ENCODE measurements at regions not wholly inside any gene's neighbourhood (a gene's known extent, or its start where the extent isn't known, plus 50 kb on each side); places are given as distances from the start of the nearest gene placed in this dataset.

- no peak overlapping the region for H3K4me3 Mint-ChIP-seq
- H3K27ac Mint-ChIP-seq: no peak overlapping the region
- no peak for ATAC-seq
- no peaks in the 10 kb centered on the region for H3K36me3 Mint-ChIP-seq (ENCODE audit: low read depth)
- no peak for DNase-seq
- no peaks in the 10 kb centered on the region for H3K4me1 Mint-ChIP-seq
- no peaks in the 10 kb centered on the region for H3K9me3 ChIP-seq (ENCODE audit: control insufficient read depth, low read length, poor library complexity, severe bottlenecking)
- no peaks in the 10 kb centered on the region for H3K27me3 Mint-ChIP-seq
These were observed 327.0 kb upstream of the SEMA6D start for GRCh38 chr15:47390208-47390765.

DNA sequence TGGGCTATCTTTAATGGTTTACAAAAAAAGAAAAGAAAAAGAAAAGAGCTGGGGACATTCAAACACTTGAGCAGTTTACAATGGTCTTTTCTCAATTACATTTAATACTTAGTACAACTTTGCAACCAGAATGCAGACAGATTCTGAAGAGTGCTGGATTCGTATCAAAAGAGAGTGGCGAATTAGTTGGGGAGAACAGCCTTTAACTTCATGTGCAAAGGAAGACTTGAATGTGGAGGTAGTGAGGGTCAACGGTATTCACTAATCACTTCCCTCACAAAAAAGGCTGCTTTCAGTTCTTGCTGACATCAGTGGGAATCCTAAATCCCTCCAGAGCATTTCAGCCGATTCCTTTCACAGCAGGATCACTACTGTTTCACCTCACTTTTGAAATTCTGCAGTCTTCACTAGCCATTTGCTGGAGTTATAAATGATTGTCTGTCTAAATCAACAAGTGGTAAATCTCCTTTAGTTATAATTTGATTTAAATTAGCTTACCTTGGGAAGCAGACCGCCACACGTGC, 323.0 kb upstream of the SEMA6D start:
- DNase-seq: no peak
- Mint-ChIP-seq H3K27me3 (no peaks in the 10 kb centered on the region), H3K27ac (no peak overlapping the region), H3K4me3 (no peak overlapping the region), H3K4me1 (no peaks in the 10 kb centered on the region), H3K36me3 (ENCODE audit: low read depth) (no peaks in the 10 kb centered on the region)
- ATAC-seq: no peak
- H3K9me3 ChIP-seq (ENCODE audit: control insufficient read depth, low read length, poor library complexity, severe bottlenecking): no peaks in the 10 kb centered on the region

DNA sequence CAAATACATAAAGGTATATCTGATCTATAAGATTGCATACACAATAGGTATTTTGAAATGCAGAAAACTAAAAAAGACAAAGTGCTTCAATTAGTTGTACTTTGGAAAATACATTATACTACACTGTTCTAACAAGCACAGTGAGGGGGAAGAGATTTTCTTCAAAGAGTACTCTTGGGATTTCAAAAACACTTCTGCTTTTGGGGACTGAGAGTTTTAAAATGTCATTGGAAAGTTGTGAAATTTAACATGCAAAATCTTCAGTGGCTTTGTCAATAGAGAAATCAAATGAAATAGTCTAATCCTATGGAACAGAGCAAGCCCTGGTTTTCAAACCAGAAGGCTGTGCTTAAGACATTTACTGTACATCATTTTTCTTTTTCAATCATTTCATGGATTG, 322.2 kb upstream of the SEMA6D start:
- no peaks in the 10 kb centered on the region for H3K4me1 Mint-ChIP-seq
- no peak for ATAC-seq
- no peak overlapping the region for H3K4me3 Mint-ChIP-seq
- no peaks in the 10 kb centered on the region for H3K36me3 Mint-ChIP-seq (ENCODE audit: low read depth)
- DNase-seq: no peak
- H3K9me3 ChIP-seq (ENCODE audit: control insufficient read depth, low read length, poor library complexity, severe bottlenecking): no peaks in the 10 kb centered on the region
- no peaks in the 10 kb centered on the region for H3K27me3 Mint-ChIP-seq
- H3K27ac Mint-ChIP-seq: no peak overlapping the region

GRCh38 chr15:47397655-47398054, 319.6 kb upstream of the SEMA6D start:
- no peak overlapping the region for H3K4me3 Mint-ChIP-seq
- H3K27me3 Mint-ChIP-seq: no peaks in the 10 kb centered on the region
- ATAC-seq: no peak
- no peak for DNase-seq
- no peaks in the 10 kb centered on the region for H3K36me3 Mint-ChIP-seq (ENCODE audit: low read depth)
- H3K4me1 Mint-ChIP-seq: no peaks in the 10 kb centered on the region
- H3K9me3 ChIP-seq (ENCODE audit: control insufficient read depth, low read length, poor library complexity, severe bottlenecking): no peaks in the 10 kb centered on the region
- no peak overlapping the region for H3K27ac Mint-ChIP-seq

- H3K9me3 ChIP-seq (ENCODE audit: control insufficient read depth, low read length, poor library complexity, severe bottlenecking): no peaks in the 10 kb centered on the region
- H3K36me3 Mint-ChIP-seq (ENCODE audit: low read depth): no peaks in the 10 kb centered on the region
- ATAC-seq (no peak), DNase-seq (no peak)
- no peaks in the 10 kb centered on the region for H3K27me3 Mint-ChIP-seq
- H3K4me1 Mint-ChIP-seq: no peaks in the 10 kb centered on the region
- H3K27ac Mint-ChIP-seq: no peak overlapping the region
- H3K4me3 Mint-ChIP-seq: no peak overlapping the region
These were observed 319.2 kb upstream of the SEMA6D start for GRCh38 chr15:47398132-47398531.

- Mint-ChIP-seq H3K27me3 (no peaks in the 10 kb centered on the region), H3K4me1 (no peaks in the 10 kb centered on the region), H3K36me3 (ENCODE audit: low read depth) (no peaks in the 10 kb centered on the region), H3K27ac (no peak overlapping the region), H3K4me3 (no peak overlapping the region)
- ATAC-seq (no peak), DNase-seq (no peak)
- H3K9me3 ChIP-seq (ENCODE audit: control insufficient read depth, low read length, poor library complexity, severe bottlenecking): no peaks in the 10 kb centered on the region
These were observed 318.7 kb upstream of the SEMA6D start for GRCh38 chr15:47398594-47398993.

DNA sequence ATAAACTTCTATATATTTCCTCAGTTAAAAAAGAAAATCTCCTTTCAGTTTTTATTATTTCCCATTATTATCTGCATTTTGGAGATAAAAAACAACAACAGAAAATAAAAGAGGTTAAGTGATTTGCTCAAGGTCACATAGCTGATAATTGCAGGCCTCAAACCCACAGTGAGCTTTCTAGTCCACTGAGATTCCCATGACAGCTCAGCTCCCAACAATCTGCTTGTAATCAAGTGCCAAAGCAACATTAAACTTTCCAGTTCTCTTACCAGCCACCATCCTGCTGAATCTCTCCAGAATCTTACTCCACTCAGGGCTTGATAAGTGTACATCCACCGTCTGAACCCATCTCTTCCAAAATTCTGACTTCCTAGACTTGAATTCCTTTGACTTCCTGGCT, 318.2 kb upstream of the SEMA6D start:
- no peak for ATAC-seq
- no peak overlapping the region for H3K4me3 Mint-ChIP-seq
- H3K4me1 Mint-ChIP-seq: no peaks in the 10 kb centered on the region
- no peaks in the 10 kb centered on the region for H3K9me3 ChIP-seq (ENCODE audit: control insufficient read depth, low read length, poor library complexity, severe bottlenecking)
- H3K27me3 Mint-ChIP-seq: no peaks in the 10 kb centered on the region
- no peak for DNase-seq
- H3K36me3 Mint-ChIP-seq (ENCODE audit: low read depth): no peaks in the 10 kb centered on the region
- H3K27ac Mint-ChIP-seq: no peak overlapping the region

GRCh38 chr15:47400603-47401002, 316.7 kb upstream of the SEMA6D start:
- no peaks in the 10 kb centered on the region for H3K27me3 Mint-ChIP-seq
- H3K9me3 ChIP-seq (ENCODE audit: control insufficient read depth, low read length, poor library complexity, severe bottlenecking): no peaks in the 10 kb centered on the region
- no peak overlapping the region for H3K27ac Mint-ChIP-seq
- DNase-seq: no peak
- H3K4me3 Mint-ChIP-seq: no peak overlapping the region
- H3K36me3 Mint-ChIP-seq (ENCODE audit: low read depth): no peaks in the 10 kb centered on the region
- ATAC-seq: no peak
- no peaks in the 10 kb centered on the region for H3K4me1 Mint-ChIP-seq

GRCh38 chr15:47401427-47401826, 315.9 kb upstream of the SEMA6D start:
- no peaks in the 10 kb centered on the region for H3K36me3 Mint-ChIP-seq (ENCODE audit: low read depth)
- H3K27me3 Mint-ChIP-seq: no peaks in the 10 kb centered on the region
- no peaks in the 10 kb centered on the region for H3K4me1 Mint-ChIP-seq
- no peak overlapping the region for H3K4me3 Mint-ChIP-seq
- DNase-seq: no peak
- H3K9me3 ChIP-seq (ENCODE audit: control insufficient read depth, low read length, poor library complexity, severe bottlenecking): no peaks in the 10 kb centered on the region
- no peak overlapping the region for H3K27ac Mint-ChIP-seq
- ATAC-seq: no peak

- Mint-ChIP-seq H3K4me3 (no peak overlapping the region), H3K36me3 (ENCODE audit: low read depth) (no peaks in the 10 kb centered on the region), H3K4me1 (no peaks in the 10 kb centered on the region), H3K27ac (no peak overlapping the region), H3K27me3 (no peaks in the 10 kb centered on the region)
- ATAC-seq (no peak), DNase-seq (no peak)
- no peaks in the 10 kb centered on the region for H3K9me3 ChIP-seq (ENCODE audit: control insufficient read depth, low read length, poor library complexity, severe bottlenecking)
These were observed 314.5 kb upstream of the SEMA6D start for GRCh38 chr15:47402829-47403228.

DNA sequence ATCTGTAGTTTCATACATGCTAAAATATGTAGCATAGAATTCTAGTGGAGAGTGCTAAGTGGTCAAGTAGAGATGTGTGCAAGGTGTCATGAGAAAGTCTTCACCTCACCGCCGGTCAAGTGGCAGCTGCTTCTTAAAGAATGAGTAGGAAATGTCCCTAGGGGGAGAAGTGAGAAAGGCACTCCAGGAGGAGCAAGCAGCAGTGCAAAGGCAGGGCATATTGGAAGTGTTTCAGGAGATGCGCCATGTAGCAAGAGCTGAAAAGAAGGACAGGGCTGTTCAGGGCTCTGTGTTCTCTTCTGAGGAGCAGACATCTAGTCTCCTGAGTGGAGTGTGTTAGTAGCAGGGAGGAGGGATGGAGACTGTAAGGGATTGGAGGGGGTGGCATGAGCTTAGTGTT, 312.4 kb upstream of the SEMA6D start:
- DNase-seq: no peak
- no peak for ATAC-seq
- no peaks in the 10 kb centered on the region for H3K9me3 ChIP-seq (ENCODE audit: control insufficient read depth, low read length, poor library complexity, severe bottlenecking)
- Mint-ChIP-seq H3K36me3 (ENCODE audit: low read depth) (no peaks in the 10 kb centered on the region), H3K4me1 (no peaks in the 10 kb centered on the region), H3K27ac (no peak overlapping the region), H3K27me3 (no peaks in the 10 kb centered on the region), H3K4me3 (no peak overlapping the region)

DNA sequence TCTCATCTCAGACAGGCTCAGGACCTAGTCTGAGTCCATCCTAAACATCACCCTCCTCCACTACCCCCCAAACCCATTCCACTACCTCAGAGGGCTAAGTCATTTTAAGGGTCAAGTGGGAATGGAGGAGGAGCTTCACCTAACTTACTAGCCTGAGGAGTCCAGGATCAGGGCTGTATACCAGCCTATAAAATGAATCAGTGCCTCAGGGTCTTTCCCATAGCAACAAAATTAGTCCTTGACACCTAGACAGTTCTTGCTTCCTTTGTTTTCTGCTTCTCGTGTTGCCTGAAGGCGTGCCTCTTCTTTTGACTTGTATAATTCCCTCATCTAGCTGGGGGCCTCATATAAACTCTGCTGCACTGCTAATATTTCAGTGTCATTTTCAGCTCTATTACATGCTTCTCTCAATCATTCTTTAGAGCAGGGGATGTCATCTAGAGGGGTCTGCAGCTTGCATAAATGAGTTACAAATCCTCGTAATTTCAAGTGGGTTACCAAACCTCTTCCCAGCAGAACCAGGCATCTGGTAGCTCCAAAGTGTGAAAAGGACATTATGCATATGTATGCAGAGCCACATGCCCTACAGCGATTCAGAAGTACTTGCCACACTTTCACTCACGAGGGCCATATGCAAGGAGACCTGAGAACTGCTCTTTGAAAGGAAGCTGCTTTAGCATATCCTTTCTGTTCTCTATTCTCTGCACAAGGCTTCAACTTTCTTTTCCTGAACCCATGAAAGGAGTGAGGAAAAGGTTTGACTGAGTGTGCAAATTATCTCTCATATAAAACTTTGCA, 311.7 kb upstream of the SEMA6D start:
- Mint-ChIP-seq H3K27me3 (no peaks in the 10 kb centered on the region), H3K36me3 (ENCODE audit: low read depth) (no peaks in the 10 kb centered on the region), H3K27ac (no peak overlapping the region), H3K4me3 (no peak overlapping the region), H3K4me1 (no peaks in the 10 kb centered on the region)
- no peak for DNase-seq
- no peak for ATAC-seq
- H3K9me3 ChIP-seq (ENCODE audit: control insufficient read depth, low read length, poor library complexity, severe bottlenecking): no peaks in the 10 kb centered on the region

GRCh38 chr15:47407692-47408091, 309.6 kb upstream of the SEMA6D start:
- ATAC-seq: no peak
- H3K36me3 Mint-ChIP-seq (ENCODE audit: low read depth): no peaks in the 10 kb centered on the region
- no peak for DNase-seq
- no peak overlapping the region for H3K27ac Mint-ChIP-seq
- H3K9me3 ChIP-seq (ENCODE audit: control insufficient read depth, low read length, poor library complexity, severe bottlenecking): no peaks in the 10 kb centered on the region
- H3K27me3 Mint-ChIP-seq: no peaks in the 10 kb centered on the region
- H3K4me3 Mint-ChIP-seq: no peak overlapping the region
- H3K4me1 Mint-ChIP-seq: no peaks in the 10 kb centered on the region

GRCh38 chr15:47409038-47409437, 308.3 kb upstream of the SEMA6D start:
- Mint-ChIP-seq H3K36me3 (ENCODE audit: low read depth) (no peaks in the 10 kb centered on the region), H3K4me1 (no peaks in the 10 kb centered on the region), H3K27ac (no peak overlapping the region), H3K27me3 (no peaks in the 10 kb centered on the region), H3K4me3 (no peak overlapping the region)
- no peak for DNase-seq
- no peaks in the 10 kb centered on the region for H3K9me3 ChIP-seq (ENCODE audit: control insufficient read depth, low read length, poor library complexity, severe bottlenecking)
- ATAC-seq: no peak
